Activated T-cell treated with anti-CD3 and anti-CD28 coated beads, Interleukin-2, amount 50 U/mL, for 1 hour (primary cell): ENCODE measurements at regions not wholly inside any gene's neighbourhood (a gene's known extent, or its start where the extent isn't known, plus 50 kb on each side); places are given as distances from the start of the nearest gene placed in this dataset.

Experiments
- DNase-seq: peaks from one replicate; pipeline ENCODE4 v3.0.0-alpha.2; 2020

- DNase-seq, result no peak
These were observed 923.8 kb upstream of the EEF2KMT start for GRCh38 chr16:6021276-6021943.

GRCh38 chr16:6020162-6020985 lies 922.8 kb upstream of the EEF2KMT start:
- DNase-seq, result no peak

- no peak for DNase-seq
These were observed 921.9 kb upstream of the EEF2KMT start for GRCh38 chr16:6019490-6019991.

- DNase-seq, result no peak
These were observed 921.4 kb upstream of the EEF2KMT start for GRCh38 chr16:6018848-6019489.

GRCh38 chr16:6016530-6017184 lies 919.1 kb upstream of the EEF2KMT start:
- no peak for DNase-seq

- DNase-seq, result no peak
These were observed 915.1 kb upstream of the EEF2KMT start for GRCh38 chr16:6012716-6013115.

GRCh38 chr16:6009151-6009550 lies 911.6 kb upstream of the EEF2KMT start:
- DNase-seq, result no peak

GRCh38 chr16:6008670-6009069 lies 911.1 kb upstream of the EEF2KMT start:
- no peak for DNase-seq

GRCh38 chr16:5993356-5993755 lies 895.8 kb upstream of the EEF2KMT start:
- DNase-seq, result no peak

GRCh38 chr16:5982979-5983378 lies 885.4 kb upstream of the EEF2KMT start:
- DNase-seq, result no peak

GRCh38 chr16:5979905-5980550 lies 882.4 kb upstream of the EEF2KMT start:
- no peak for DNase-seq

GRCh38 chr16:5977329-5977728 lies 879.7 kb upstream of the EEF2KMT start:
- no peak for DNase-seq

- DNase-seq, result no peak
These were observed 875.2 kb upstream of the EEF2KMT start for GRCh38 chr16:5972747-5973146.

GRCh38 chr16:5971924-5972323 lies 874.3 kb upstream of the EEF2KMT start:
- DNase-seq, result no peak

GRCh38 chr16:5971106-5971505 lies 873.5 kb upstream of the EEF2KMT start:
- DNase-seq, result no peak

- no peak for DNase-seq
These were observed 868.4 kb upstream of the EEF2KMT start for GRCh38 chr16:5966004-5966403.

- no peak for DNase-seq
These were observed 867.7 kb upstream of the EEF2KMT start for GRCh38 chr16:5965321-5965720.

GRCh38 chr16:5951486-5951885 lies 853.9 kb upstream of the EEF2KMT start:
- DNase-seq, result no peak

GRCh38 chr16:5944971-5945370 lies 847.4 kb upstream of the EEF2KMT start:
- DNase-seq, result no peak

- no peak for DNase-seq
These were observed 841.0 kb upstream of the EEF2KMT start for GRCh38 chr16:5938607-5939006.

GRCh38 chr16:5932906-5933305 lies 835.3 kb upstream of the EEF2KMT start:
- no peak for DNase-seq

- DNase-seq, result no peak
These were observed 831.0 kb upstream of the EEF2KMT start for GRCh38 chr16:5928476-5929065.
